ENCODE measurements at regions not wholly inside any gene's neighbourhood (a gene's known extent, or its start where the extent isn't known, plus 50 kb on each side); places are given as distances from the start of the nearest gene placed in this dataset.

GRCh38 chr4:12929784-12930183 is 554.4 kb downstream of the RAB28 start:
- H3K27ac ChIP-seq = no peak overlapping the region
- no peak for TF ChIP-seq CTCF (IDR thresholded peaks at IDR 0.05)
- no peak for TF ChIP-seq ZFX (IDR thresholded peaks at IDR 0.05; ENCODE audit: borderline replicate concordance)

GRCh38 chr4:12928751-12929150 is 555.4 kb downstream of the RAB28 start:
- TF ChIP-seq CTCF (IDR thresholded peaks at IDR 0.05) (no peak), ZFX (IDR thresholded peaks at IDR 0.05; ENCODE audit: borderline replicate concordance) (no peak)
- H3K27ac ChIP-seq = no peak overlapping the region

- TF ChIP-seq ZFX (IDR thresholded peaks at IDR 0.05; ENCODE audit: borderline replicate concordance) (no peak), CTCF (IDR thresholded peaks at IDR 0.05) (no peak)
- no peak overlapping the region for H3K27ac ChIP-seq
Measured at GRCh38 chr4:12926189-12927066, 557.7 kb downstream of the RAB28 start.

- TF ChIP-seq CTCF (IDR thresholded peaks at IDR 0.05) = no peak
- TF ChIP-seq ZFX (IDR thresholded peaks at IDR 0.05; ENCODE audit: borderline replicate concordance) = no peak
Measured at GRCh38 chr4:12924728-12925320, 559.3 kb downstream of the RAB28 start.

GRCh38 chr4:12924253-12924652 is 559.9 kb downstream of the RAB28 start:
- no peak overlapping the region for H3K27ac ChIP-seq

More at GRCh38 chr4:12924728-12925320, 559.3 kb downstream of the RAB28 start:
- no peak overlapping the region for H3K27ac ChIP-seq

GRCh38 chr4:12912896-12913418 is 571.2 kb downstream of the RAB28 start:
- no peak overlapping the region for H3K27ac ChIP-seq
- TF ChIP-seq ZFX (IDR thresholded peaks at IDR 0.05; ENCODE audit: borderline replicate concordance) (no peak), CTCF (IDR thresholded peaks at IDR 0.05) (no peak)

More at GRCh38 chr4:12924253-12924652, 559.9 kb downstream of the RAB28 start:
- no peak for TF ChIP-seq ZFX (IDR thresholded peaks at IDR 0.05; ENCODE audit: borderline replicate concordance)
- no peak for TF ChIP-seq CTCF (IDR thresholded peaks at IDR 0.05)
